ENCODE measurements at regions not wholly inside any gene's neighbourhood (a gene's known extent, or its start where the extent isn't known, plus 50 kb on each side); places are given as distances from the start of the nearest gene placed in this dataset.

GRCh38 chr6:62429781-62430180 is 143.8 kb upstream of the KHDRBS2 start:
- Histone ChIP-seq H2AFZ (ENCODE audit: low read depth, low read length, poor library complexity, severe bottlenecking) (no peak overlapping the region), H3K4me2 (ENCODE audit: low read length) (no peak overlapping the region), H3K4me3 (replicated peaks in 1 of 2; ENCODE audit: low read depth in 1 of 2, low read length in 2 of 2) (no peak overlapping the region), H3K27me3 (ENCODE audit: insufficient read depth, low read length) (no peaks in the 10 kb centered on the region), H3K4me1 (ENCODE audit: control insufficient read depth in 1 of 2, insufficient read depth in 2 of 2, low read length in 2 of 2) (no peaks in the 10 kb centered on the region), H3K9me2 (ENCODE audit: insufficient read depth) (no peaks in the 10 kb centered on the region), H3K9ac (ENCODE audit: low read length) (no peak overlapping the region), H4K20me1 (ENCODE audit: insufficient read depth) (no peaks in the 10 kb centered on the region), H3K9me3 (ENCODE audit: control insufficient read depth in 1 of 2, insufficient read depth in 1 of 2, low read depth in 1 of 2, low read length in 2 of 2) (peaks cover 0 to 12% of the 10 kb centered on the region in 2 experiments; a peak in 3 of 4 replicates), H3K27ac (ENCODE audit: low read depth, low read length) (no peak overlapping the region), H3K36me3 (ENCODE audit: control insufficient read depth in 1 of 2, insufficient read depth in 2 of 2, low read length in 2 of 2) (no peaks in the 10 kb centered on the region), H3K79me2 (ENCODE audit: insufficient read depth, low read length) (no peaks in the 10 kb centered on the region)
- no TSS peak for BruUV-seq (replicated peaks)
- ATAC-seq (no peak), DNase-seq (ENCODE audit: low read depth, low spot score) (no peak)
- ChIA-PET POLR2A (no interaction called here), RAD21 (ENCODE audit: low non-redundant PET in 1 of 2, low total read pairs in 2 of 2, uncharacterized antibody in 2 of 2, unreplicated experiment in 2 of 2) (no interaction called here), CTCF (no interaction called here)
- TF ChIP-seq ZFX (IDR thresholded peaks at IDR 0.05): no peak
- TF ChIP-seq MAX (IDR thresholded peaks at IDR 0.05): no peak
- no peak for TF ChIP-seq ATF3 (IDR thresholded peaks at IDR 0.05)
- TF ChIP-seq FOSL1 (IDR thresholded peaks at IDR 0.05; ENCODE audit: low read depth): no peak
- no peak for TF ChIP-seq JUND (IDR thresholded peaks at IDR 0.05)
- no peak for TF ChIP-seq POLR2A (IDR thresholded peaks at IDR 0.05; ENCODE audit: borderline replicate concordance, extremely low read depth, insufficient read depth, insufficient read length)
- no peak for TF ChIP-seq EZH2 (IDR thresholded peaks at IDR 0.05)
- no peak for TF ChIP-seq CTCF (IDR thresholded peaks at IDR 0.05 in 2 of 3, conservative IDR thresholded peaks at IDR 0.05 in 1 of 3; ENCODE audit: borderline replicate concordance in 1 of 3, insufficient read depth in 1 of 3, low read depth in 2 of 3, low read length in 2 of 3)
- no peak for TF ChIP-seq TCF7L2 (IDR thresholded peaks at IDR 0.05; ENCODE audit: borderline replicate concordance, extremely low read depth, insufficient read depth, insufficient read length)
- no peak for TF ChIP-seq YY1 (IDR thresholded peaks at IDR 0.05; ENCODE audit: extremely low read depth, insufficient replicate concordance, low read depth, low read length)
- no peak for TF ChIP-seq SIN3A (IDR thresholded peaks at IDR 0.05; ENCODE audit: low read depth)
- no peak for TF ChIP-seq ZNF274 (IDR thresholded peaks at IDR 0.05; ENCODE audit: low read depth, low read length)
- TF ChIP-seq EGR1 (IDR thresholded peaks at IDR 0.05; ENCODE audit: low read depth): no peak
- no peak for TF ChIP-seq CEBPB (IDR thresholded peaks at IDR 0.05; ENCODE audit: low read depth)
- no peak for TF ChIP-seq SP1 (IDR thresholded peaks at IDR 0.05; ENCODE audit: low read depth)
- intact Hi-C loops (cut with micrococcal nuclease): no loop called here
